ENCODE measurements at regions not wholly inside any gene's neighbourhood (a gene's known extent, or its start where the extent isn't known, plus 50 kb on each side); places are given as distances from the start of the nearest gene placed in this dataset.

DNA sequence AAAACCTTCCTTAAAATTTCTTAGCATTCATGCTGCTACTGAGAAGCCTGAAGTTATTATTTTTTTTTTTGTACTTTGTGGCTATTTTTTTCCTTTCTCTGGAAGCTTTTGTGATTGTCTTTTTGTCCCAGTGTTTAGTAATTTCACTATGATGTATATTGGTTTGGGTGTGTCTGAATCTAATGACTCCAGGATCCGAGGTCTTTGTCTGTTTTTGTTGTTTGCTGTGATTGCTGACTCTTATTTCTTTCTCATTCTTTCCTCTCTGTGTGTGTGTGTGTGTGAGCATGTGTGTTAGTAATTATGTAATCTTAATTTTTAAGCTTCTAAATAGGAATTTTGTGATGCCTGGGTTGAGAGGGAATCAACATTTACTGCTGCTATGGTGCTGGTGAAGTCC is 152.0 kb downstream of the RAP2B start:
- no peak for DNase-seq (ENCODE audit: low read depth)

DNA sequence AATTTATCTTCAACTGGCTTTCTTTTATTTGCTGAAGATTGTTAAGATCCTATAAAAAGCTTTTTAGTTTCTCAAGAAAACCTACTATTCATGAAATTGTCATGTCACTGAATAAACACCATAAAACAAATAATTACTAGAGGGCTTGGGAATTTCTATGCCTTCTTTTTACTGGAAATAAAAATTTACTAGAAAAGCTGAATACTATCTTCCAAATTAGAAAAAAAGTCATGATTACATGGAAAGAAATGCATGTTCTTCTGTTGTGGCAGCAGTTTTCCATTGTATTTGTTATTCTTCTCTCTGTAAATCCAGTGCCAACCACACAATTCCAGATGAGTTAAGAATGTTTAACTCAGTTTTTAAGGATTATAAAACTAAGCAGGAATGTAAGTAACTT is 153.8 kb downstream of the RAP2B start:
- no peak for DNase-seq (ENCODE audit: low read depth)

- no peak for DNase-seq (ENCODE audit: low read depth)
Observed at GRCh38 chr3:153319705-153320554, 157.9 kb downstream of the RAP2B start.

GRCh38 chr3:153320585-153321128 is 158.6 kb downstream of the RAP2B start:
- no peak for DNase-seq (ENCODE audit: low read depth)

- DNase-seq (ENCODE audit: low read depth): no peak
Observed at GRCh38 chr3:153328690-153329089, 166.7 kb downstream of the RAP2B start.

DNA sequence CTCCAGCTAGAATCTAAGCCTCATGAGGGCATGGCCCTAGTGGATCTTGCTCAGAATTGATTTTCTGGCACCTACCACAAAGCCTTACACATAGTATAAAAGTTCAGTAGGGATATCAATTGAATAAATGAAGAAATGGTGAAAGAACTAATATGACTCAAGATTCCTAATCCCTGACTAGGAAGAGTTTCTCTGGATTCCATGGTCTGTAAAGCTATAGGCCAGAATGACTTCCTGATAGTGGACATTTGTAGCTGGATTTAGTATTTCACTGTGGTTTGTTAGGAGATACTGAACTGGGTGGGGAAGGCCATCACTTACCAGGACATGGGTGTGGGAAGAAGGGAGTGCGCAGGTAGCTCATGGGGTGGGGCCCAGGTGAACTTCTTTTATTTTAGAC is 168.9 kb downstream of the RAP2B start:
- DNase-seq (ENCODE audit: low read depth): no peak

DNA sequence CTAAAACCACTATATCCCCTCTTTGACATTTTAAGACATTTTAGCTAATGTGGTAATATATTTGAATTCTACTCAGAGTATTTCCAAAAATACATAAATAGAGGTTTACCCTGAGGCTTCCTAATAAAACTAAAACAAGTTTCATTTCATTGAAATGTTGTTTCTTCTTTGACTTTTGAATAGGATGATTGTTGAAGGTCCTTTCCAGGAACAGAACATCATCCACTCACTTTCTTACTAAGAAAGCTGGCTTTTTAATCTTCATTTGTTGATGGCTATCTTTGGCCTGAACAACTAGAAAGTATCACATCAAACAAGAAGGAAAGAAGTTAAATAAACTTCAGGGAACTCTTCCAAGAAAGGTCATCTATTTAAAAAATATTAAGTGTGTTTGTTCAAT is 169.7 kb downstream of the RAP2B start:
- no peak for DNase-seq (ENCODE audit: low read depth)

DNA sequence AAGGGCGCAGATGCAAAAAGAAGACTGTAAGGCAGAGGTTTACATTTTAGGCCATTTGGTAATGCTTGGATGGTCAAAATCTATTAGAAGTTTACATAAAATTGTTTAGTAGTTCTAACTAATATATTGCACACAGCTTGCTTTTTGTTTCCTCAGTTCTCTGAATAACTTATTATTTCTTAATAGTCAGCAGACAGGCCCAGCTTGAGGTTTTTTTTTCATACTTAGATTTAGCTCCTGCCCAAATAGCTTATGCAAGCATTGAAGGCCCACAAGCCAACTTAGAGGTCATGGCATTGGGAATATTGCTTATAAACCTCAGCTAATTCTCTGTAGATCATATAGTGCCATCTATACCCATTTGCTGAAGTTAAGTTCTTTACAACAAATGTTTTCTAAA is 172.5 kb downstream of the RAP2B start:
- no peak for DNase-seq (ENCODE audit: low read depth)

GRCh38 chr3:153337369-153337768 is 175.3 kb downstream of the RAP2B start:
- no peak for DNase-seq (ENCODE audit: low read depth)

DNA sequence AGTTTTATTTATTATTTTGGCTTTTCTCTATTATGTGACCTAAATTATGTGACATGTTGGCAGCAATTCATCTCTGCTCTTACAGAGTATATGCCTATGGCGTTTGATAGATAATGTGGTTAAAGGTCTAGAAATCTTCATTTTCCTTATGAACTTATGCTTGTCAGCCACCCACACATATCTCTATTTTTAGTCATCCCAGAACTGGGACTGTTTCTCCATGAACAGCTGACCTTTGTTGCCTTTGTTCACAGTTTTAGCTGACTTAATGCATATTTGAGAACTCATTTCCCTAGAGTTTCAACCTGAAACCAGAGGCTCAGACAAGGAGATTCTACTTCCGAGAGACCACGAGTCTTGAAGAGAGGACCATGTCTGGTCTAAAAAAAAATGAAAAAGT is 176.5 kb downstream of the RAP2B start:
- no peak for DNase-seq (ENCODE audit: low read depth)

- no peak for DNase-seq (ENCODE audit: low read depth)
Observed at GRCh38 chr3:153339065-153339464, 177.0 kb downstream of the RAP2B start.

DNA sequence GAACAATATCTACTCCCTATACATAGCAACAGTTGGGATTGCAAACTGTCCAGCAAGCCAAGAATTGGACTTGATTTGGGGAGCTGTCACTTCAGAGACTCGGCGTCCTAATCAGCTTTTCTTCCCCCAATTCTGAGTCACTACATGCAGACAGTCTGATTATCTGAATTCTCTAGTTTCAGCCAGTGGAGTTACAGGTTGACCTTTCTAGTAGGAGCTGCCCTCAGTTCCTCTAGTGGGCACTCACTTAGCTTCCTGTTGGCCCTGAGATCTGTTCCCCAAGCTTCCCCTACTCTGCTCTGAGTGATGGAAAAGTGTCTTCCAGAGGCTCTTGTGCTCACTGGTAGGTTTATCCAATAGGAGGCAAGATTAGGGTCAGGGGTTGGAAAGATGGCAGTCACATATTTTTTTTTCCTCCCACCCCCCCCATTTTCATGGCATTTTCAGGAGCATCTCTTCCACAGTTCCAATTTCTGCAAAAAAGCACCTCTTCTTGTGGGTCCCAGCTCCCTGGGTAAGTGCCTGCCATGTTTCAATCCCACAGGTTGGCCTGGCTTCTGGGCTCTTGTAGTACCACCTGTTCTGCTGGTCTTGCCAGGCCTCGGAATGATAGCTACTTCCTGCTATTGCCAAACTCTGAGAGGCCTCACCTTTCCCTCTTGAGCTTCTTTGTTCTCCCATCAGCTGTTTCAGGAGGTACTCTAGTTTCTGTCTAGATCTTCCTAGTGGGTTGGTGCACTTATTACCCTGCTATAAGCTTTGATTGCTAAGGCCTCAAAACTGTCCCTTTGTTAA is 182.2 kb downstream of the RAP2B start:
- DNase-seq (ENCODE audit: low read depth): no peak

- no peak for DNase-seq (ENCODE audit: low read depth)
Observed at GRCh38 chr3:153348457-153349107, 186.6 kb downstream of the RAP2B start.

GRCh38 chr3:153349108-153349499 is 187.1 kb downstream of the RAP2B start:
- DNase-seq (ENCODE audit: low read depth): no peak

- DNase-seq (ENCODE audit: low read depth): peak; percentile 27
Observed at GRCh38 chr3:153350420-153350819, 188.4 kb downstream of the RAP2B start.

DNA sequence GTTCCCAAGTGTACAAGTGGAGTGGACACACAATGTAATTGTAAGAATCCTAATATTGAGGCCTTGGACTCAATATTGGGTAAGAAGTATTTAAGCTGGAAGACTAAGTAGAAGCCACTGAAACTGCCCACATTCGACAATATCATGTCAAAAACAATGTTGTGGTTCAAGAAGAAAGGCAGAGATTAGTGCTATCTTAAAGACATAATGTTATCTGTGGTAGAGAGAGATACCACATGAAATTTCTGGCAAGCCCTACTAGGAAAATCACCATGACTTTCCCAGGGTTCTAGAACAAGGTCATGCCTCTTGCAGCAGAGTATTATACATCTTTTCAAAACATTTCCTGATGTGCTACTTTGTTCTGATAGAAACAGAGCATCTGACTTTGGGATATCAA is 192.6 kb downstream of the RAP2B start:
- no peak for DNase-seq (ENCODE audit: low read depth)

DNA sequence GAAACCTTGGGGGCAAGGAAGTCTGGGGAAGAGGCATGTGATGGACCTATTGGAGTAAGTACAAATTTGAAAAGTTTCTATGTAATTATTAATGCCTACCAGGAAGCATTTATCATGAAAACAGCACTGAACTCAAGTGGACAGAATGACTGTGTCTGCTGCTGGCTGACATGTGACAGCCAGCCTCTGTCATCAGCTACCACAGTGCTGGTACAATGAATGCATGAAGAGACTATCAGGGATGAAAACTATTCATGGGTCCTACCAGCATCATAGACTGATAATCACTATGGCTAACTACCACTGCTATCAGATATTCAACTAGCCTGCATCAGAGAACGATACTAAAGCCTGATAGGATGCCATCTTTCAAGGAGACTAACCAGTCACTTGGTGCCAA is 193.5 kb downstream of the RAP2B start:
- no peak for DNase-seq (ENCODE audit: low read depth)

DNA sequence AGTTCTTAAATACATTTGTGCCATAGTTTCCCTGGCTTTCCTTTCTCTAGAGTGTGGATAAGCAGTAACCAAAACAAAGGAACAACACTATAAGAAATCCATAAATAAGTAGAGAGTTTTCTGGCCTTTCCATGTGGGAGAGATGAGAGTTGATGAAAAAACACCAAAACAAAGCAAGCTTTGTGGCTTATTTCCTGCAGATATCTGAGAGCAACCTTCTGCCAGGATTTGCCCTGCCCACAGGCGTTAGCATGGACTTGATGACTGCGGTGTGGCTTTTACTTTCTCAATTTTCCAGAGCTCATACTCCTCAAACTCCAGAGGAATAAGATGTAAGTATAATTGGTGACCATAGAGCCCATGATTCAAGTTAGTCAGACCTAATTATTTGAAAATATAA is 194.9 kb downstream of the RAP2B start:
- DNase-seq (ENCODE audit: low read depth): no peak

DNA sequence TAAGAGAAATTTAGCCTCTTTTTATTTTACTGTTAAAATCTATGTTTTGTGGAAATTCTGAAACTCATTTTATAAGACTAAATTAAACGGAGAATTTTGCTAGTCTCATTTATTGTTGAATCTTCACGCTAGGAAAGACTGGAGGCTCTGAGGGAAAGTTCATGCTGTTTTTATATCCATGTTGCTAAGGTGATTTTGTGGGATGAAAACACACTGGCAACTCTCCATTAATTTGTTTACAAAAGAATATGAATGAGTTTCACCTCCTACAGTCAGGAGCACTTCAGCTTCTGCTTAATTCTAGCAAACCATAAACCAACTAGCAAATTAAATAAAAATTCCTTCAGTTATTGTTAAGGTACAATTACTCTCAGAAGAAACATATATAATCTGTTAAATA is 195.4 kb downstream of the RAP2B start:
- DNase-seq (ENCODE audit: low read depth): no peak

DNA sequence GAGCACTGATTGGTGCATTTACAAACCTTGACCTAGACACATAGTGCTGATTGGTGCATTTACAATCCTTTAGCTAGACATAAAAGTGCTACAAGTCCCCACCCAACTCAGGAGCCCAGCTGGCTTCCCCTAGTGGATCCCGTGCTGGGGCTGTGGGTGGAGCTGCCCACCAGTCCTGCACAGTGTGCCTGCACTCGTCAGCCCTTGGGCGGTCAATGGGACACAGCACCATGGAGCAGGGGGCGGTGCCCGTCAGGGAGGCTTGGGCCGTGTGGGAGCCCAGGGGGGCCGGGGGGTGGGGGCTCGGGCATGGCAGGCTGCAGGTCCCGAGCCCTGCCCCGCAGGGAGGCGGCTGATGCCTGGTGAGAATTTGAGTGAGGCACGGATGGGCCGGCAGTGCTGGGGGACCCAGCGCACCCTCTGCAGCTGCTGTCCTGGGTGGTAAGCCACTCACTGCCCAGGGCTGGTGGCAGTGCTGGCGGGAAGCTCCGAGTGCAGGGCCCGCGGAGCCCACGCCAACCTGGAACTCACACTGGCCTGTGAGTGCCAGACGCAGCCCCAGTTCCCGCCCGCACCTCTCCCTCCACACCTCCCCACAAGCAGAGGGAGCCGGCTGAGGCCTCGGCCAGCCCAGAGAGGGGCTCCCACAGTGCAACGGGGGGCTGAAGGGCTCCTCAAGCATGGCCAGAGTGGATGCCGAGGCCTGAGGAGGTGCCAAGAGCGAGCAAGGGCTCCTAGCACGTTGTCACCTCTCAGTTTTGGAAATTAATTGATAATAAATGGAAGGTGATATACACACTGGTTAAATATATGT is 207.7 kb downstream of the RAP2B start:
- no peak for DNase-seq (ENCODE audit: low read depth)

GRCh38 chr3:153370680-153371079 is 208.7 kb downstream of the RAP2B start:
- no peak for DNase-seq (ENCODE audit: low read depth)

GRCh38 chr3:153372326-153372725 is 210.3 kb downstream of the RAP2B start:
- DNase-seq (ENCODE audit: low read depth): no peak

All from HS-27A (cell line).